K562 (cell line): ENCODE measurements at regions not wholly inside any gene's neighbourhood (a gene's known extent, or its start where the extent isn't known, plus 50 kb on each side); places are given as distances from the start of the nearest gene placed in this dataset.

Experiments used
- FOS ChIP-seq: IDR thresholded peaks from 3 replicates; pipeline ENCODE4 v1.6.1; 2011; ENCODE audit not compliant: insufficient read length; ENCODE audit errors: extremely low read depth
- MEF2A ChIP-seq: IDR thresholded peaks from 2 replicates; pipeline ENCODE4 v1.6.1; 2011; ENCODE audit warnings: low read depth, mild to moderate bottlenecking, low read length, moderate library complexity; ENCODE audit not compliant: control insufficient read depth
- SIN3A ChIP-seq, 2 experiments: fragments of 150-350 bp in 1 of 2; IDR thresholded peaks; 2 replicates each; pipeline ENCODE4 v1.6.1; 2011 to 2016; ENCODE audit warnings: borderline replicate concordance in 2 of 2, low read depth in 2 of 2, low read length in 2 of 2, mild to moderate bottlenecking in 2 of 2, moderate library complexity in 2 of 2; ENCODE audit not compliant: control insufficient read depth in 1 of 2
- TEAD2 ChIP-seq: fragments of 450-650 bp; IDR thresholded peaks from 2 replicates; pipeline ENCODE4 v1.6.1; 2016; ENCODE audit warnings: missing genetic modification characterization, control low read depth, missing compliant biosample characterization
- ZNF436 ChIP-seq: fragments of 250-450, 450-650 bp; sonication (Bioruptor Pico); formaldehyde crosslinking; IDR thresholded peaks from 2 replicates; pipeline ENCODE4 v1.7.0; 2020; ENCODE audit warnings: mild to moderate bottlenecking
- ZNF586 ChIP-seq: fragments of 450-650 bp; formaldehyde crosslinking; conservative IDR thresholded peaks from 2 replicates; pipeline ENCODE4 v1.4.0; 2020; ENCODE audit warnings: mild to moderate bottlenecking, moderate library complexity
- TF ChIP-seq, protein P1 (sequence below), 3 experiments: IDR thresholded peaks in 2 of 3; conservative IDR thresholded peaks in 1 of 3; 2 replicates each; pipeline ENCODE4 v1.5.1; 2011 to 2012; ENCODE audit warnings: low read length in 3 of 3, mild to moderate bottlenecking in 3 of 3, control low read depth in 2 of 3, improper control_type of control experiment in 1 of 3, inconsistent platforms in 1 of 3, low read depth in 1 of 3, mixed read lengths in 1 of 3, moderate library complexity in 1 of 3; ENCODE audit not compliant: insufficient read depth in 2 of 3
- TF ChIP-seq, protein P2 (sequence below): sonication (generic); formaldehyde crosslinking; IDR thresholded peaks from 2 replicates; pipeline ENCODE4 v1.8.1; 2023; ENCODE audit warnings: missing genetic modification reagents, mild to moderate bottlenecking, borderline replicate concordance
- TF ChIP-seq, protein P3 (sequence below): fragments of 250-450 bp; sonication (Bioruptor Pico); IDR thresholded peaks from 2 replicates; pipeline ENCODE4 v1.8.0; 2022; ENCODE audit warnings: moderate library complexity, mild to moderate bottlenecking, inconsistent platforms
- TF ChIP-seq, protein P4 (sequence below): fragments of 250-450 bp; sonication (Bioruptor Pico); IDR thresholded peaks from 2 replicates; pipeline ENCODE4 v1.5.0; 2021
- TF ChIP-seq, protein P5 (sequence below), 2 experiments: fragments of 450-650 bp; conservative IDR thresholded peaks; 2 replicates each; pipeline ENCODE4 v1.6.1; 2017; ENCODE audit warnings: mild to moderate bottlenecking in 2 of 2, moderate library complexity in 2 of 2
- TF ChIP-seq, protein P6 (sequence below), 2 experiments: fragments of 150-350 bp in 1 of 2; IDR thresholded peaks; 2 replicates each; pipeline ENCODE4 v1.6.1; 2012 to 2016; ENCODE audit warnings: low read depth in 2 of 2, low read length in 2 of 2, mild to moderate bottlenecking in 1 of 2, moderate library complexity in 1 of 2
- TF ChIP-seq, protein P7 (sequence below): fragments of 150-350 bp; conservative IDR thresholded peaks from 2 replicates; pipeline ENCODE4 v1.6.1; 2014; ENCODE audit warnings: low read length

DNA sequence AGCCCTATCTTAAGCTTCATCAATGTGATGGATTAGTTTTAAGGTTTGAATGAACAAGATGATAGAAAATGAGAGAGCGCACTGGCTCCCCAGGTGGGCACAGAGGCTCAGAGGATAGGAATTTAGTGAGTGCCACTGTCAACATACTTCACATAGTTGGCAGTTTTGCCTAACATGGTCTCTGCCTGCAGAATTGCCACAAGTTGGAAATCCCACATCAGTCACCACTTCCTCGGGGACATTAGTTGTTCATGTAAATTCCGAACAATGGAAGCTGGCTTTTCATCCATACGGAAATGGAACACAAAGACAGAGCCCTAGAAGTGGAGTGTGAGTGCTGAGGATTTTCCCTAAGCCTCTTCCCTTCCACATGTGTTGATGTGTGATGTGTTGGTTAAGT, 123.9 kb upstream of the PHACTR1 start:
- TF ChIP-seq, protein P1, sequence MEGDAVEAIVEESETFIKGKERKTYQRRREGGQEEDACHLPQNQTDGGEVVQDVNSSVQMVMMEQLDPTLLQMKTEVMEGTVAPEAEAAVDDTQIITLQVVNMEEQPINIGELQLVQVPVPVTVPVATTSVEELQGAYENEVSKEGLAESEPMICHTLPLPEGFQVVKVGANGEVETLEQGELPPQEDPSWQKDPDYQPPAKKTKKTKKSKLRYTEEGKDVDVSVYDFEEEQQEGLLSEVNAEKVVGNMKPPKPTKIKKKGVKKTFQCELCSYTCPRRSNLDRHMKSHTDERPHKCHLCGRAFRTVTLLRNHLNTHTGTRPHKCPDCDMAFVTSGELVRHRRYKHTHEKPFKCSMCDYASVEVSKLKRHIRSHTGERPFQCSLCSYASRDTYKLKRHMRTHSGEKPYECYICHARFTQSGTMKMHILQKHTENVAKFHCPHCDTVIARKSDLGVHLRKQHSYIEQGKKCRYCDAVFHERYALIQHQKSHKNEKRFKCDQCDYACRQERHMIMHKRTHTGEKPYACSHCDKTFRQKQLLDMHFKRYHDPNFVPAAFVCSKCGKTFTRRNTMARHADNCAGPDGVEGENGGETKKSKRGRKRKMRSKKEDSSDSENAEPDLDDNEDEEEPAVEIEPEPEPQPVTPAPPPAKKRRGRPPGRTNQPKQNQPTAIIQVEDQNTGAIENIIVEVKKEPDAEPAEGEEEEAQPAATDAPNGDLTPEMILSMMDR (IDR thresholded peaks at IDR 0.05 in 2 of 3, conservative IDR thresholded peaks at IDR 0.05 in 1 of 3; ENCODE audit: insufficient read depth in 2 of 3, low read depth in 1 of 3, low read length in 3 of 3) = no peak
- TF ChIP-seq, protein P2, sequence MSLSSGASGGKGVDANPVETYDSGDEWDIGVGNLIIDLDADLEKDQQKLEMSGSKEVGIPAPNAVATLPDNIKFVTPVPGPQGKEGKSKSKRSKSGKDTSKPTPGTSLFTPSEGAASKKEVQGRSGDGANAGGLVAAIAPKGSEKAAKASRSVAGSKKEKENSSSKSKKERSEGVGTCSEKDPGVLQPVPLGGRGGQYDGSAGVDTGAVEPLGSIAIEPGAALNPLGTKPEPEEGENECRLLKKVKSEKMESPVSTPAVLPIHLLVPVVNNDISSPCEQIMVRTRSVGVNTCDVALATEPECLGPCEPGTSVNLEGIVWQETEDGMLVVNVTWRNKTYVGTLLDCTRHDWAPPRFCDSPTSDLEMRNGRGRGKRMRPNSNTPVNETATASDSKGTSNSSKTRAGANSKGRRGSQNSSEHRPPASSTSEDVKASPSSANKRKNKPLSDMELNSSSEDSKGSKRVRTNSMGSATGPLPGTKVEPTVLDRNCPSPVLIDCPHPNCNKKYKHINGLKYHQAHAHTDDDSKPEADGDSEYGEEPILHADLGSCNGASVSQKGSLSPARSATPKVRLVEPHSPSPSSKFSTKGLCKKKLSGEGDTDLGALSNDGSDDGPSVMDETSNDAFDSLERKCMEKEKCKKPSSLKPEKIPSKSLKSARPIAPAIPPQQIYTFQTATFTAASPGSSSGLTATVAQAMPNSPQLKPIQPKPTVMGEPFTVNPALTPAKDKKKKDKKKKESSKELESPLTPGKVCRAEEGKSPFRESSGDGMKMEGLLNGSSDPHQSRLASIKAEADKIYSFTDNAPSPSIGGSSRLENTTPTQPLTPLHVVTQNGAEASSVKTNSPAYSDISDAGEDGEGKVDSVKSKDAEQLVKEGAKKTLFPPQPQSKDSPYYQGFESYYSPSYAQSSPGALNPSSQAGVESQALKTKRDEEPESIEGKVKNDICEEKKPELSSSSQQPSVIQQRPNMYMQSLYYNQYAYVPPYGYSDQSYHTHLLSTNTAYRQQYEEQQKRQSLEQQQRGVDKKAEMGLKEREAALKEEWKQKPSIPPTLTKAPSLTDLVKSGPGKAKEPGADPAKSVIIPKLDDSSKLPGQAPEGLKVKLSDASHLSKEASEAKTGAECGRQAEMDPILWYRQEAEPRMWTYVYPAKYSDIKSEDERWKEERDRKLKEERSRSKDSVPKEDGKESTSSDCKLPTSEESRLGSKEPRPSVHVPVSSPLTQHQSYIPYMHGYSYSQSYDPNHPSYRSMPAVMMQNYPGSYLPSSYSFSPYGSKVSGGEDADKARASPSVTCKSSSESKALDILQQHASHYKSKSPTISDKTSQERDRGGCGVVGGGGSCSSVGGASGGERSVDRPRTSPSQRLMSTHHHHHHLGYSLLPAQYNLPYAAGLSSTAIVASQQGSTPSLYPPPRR (CRISPR knock-in tag) = no peak
- TF ChIP-seq MEF2A = no peak
- TF ChIP-seq SIN3A (IDR thresholded peaks at IDR 0.05; ENCODE audit: borderline replicate concordance in 2 of 2, control insufficient read depth in 1 of 2, low read depth in 2 of 2, low read length in 2 of 2) = no peak
- TF ChIP-seq, protein P3, sequence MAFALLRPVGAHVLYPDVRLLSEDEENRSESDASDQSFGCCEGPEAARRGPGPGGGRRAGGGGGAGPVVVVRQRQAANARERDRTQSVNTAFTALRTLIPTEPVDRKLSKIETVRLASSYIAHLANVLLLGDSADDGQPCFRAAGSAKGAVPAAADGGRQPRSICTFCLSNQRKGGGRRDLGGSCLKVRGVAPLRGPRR (CRISPR knock-in tag) = no peak
- TF ChIP-seq, protein P4, sequence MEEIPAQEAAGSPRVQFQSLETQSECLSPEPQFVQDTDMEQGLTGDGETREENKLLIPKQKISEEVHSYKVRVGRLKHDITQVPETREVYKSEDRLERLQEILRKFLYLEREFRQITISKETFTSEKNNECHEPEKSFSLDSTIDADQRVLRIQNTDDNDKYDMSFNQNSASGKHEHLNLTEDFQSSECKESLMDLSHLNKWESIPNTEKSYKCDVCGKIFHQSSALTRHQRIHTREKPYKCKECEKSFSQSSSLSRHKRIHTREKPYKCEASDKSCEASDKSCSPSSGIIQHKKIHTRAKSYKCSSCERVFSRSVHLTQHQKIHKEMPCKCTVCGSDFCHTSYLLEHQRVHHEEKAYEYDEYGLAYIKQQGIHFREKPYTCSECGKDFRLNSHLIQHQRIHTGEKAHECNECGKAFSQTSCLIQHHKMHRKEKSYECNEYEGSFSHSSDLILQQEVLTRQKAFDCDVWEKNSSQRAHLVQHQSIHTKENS (CRISPR knock-in tag) = no peak
- TF ChIP-seq ZNF436 = no peak
- TF ChIP-seq, protein P5, sequence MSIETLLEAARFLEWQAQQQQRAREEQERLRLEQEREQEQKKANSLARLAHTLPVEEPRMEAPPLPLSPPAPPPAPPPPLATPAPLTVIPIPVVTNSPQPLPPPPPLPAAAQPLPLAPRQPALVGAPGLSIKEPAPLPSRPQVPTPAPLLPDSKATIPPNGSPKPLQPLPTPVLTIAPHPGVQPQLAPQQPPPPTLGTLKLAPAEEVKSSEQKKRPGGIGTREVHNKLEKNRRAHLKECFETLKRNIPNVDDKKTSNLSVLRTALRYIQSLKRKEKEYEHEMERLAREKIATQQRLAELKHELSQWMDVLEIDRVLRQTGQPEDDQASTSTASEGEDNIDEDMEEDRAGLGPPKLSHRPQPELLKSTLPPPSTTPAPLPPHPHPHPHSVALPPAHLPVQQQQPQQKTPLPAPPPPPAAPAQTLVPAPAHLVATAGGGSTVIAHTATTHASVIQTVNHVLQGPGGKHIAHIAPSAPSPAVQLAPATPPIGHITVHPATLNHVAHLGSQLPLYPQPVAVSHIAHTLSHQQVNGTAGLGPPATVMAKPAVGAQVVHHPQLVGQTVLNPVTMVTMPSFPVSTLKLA (conservative IDR thresholded peaks at IDR 0.05) = no peak
- TF ChIP-seq ZNF586 = no peak
- no peak for TF ChIP-seq TEAD2
- TF ChIP-seq, protein P6, sequence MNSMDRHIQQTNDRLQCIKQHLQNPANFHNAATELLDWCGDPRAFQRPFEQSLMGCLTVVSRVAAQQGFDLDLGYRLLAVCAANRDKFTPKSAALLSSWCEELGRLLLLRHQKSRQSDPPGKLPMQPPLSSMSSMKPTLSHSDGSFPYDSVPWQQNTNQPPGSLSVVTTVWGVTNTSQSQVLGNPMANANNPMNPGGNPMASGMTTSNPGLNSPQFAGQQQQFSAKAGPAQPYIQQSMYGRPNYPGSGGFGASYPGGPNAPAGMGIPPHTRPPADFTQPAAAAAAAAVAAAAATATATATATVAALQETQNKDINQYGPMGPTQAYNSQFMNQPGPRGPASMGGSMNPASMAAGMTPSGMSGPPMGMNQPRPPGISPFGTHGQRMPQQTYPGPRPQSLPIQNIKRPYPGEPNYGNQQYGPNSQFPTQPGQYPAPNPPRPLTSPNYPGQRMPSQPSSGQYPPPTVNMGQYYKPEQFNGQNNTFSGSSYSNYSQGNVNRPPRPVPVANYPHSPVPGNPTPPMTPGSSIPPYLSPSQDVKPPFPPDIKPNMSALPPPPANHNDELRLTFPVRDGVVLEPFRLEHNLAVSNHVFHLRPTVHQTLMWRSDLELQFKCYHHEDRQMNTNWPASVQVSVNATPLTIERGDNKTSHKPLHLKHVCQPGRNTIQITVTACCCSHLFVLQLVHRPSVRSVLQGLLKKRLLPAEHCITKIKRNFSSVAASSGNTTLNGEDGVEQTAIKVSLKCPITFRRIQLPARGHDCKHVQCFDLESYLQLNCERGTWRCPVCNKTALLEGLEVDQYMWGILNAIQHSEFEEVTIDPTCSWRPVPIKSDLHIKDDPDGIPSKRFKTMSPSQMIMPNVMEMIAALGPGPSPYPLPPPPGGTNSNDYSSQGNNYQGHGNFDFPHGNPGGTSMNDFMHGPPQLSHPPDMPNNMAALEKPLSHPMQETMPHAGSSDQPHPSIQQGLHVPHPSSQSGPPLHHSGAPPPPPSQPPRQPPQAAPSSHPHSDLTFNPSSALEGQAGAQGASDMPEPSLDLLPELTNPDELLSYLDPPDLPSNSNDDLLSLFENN (IDR thresholded peaks at IDR 0.05; ENCODE audit: low read depth in 2 of 2, low read length in 2 of 2) = no peak
- TF ChIP-seq, protein P7, sequence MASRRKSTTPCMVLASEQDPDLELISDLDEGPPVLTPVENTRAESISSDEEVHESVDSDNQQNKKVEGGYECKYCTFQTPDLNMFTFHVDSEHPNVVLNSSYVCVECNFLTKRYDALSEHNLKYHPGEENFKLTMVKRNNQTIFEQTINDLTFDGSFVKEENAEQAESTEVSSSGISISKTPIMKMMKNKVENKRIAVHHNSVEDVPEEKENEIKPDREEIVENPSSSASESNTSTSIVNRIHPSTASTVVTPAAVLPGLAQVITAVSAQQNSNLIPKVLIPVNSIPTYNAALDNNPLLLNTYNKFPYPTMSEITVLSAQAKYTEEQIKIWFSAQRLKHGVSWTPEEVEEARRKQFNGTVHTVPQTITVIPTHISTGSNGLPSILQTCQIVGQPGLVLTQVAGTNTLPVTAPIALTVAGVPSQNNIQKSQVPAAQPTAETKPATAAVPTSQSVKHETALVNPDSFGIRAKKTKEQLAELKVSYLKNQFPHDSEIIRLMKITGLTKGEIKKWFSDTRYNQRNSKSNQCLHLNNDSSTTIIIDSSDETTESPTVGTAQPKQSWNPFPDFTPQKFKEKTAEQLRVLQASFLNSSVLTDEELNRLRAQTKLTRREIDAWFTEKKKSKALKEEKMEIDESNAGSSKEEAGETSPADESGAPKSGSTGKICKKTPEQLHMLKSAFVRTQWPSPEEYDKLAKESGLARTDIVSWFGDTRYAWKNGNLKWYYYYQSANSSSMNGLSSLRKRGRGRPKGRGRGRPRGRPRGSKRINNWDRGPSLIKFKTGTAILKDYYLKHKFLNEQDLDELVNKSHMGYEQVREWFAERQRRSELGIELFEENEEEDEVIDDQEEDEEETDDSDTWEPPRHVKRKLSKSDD = no peak
- no peak for TF ChIP-seq FOS
